HepG2 (cell line): ENCODE measurements at regions not wholly inside any gene's neighbourhood (a gene's known extent, or its start where the extent isn't known, plus 50 kb on each side); places are given as distances from the start of the nearest gene placed in this dataset.
A peak's percentile ranks its signal among the peaks of the same experiment; 100 is the strongest.
"Not testable (repeated sequence)": the region's sequence is repeated elsewhere in the genome, so short reads cannot be mapped to it uniquely, and the experiment has no call there.

Experiments used
- ATAC-seq: fragments of 200-7000 bp; cut with Tn5 transposase; 3 replicates; pipeline ENCODE4 v1.9.1; 2020; ENCODE audit warnings: mild to moderate bottlenecking, moderate library complexity
- BruUV-seq: library from RNA; stranded (reverse); fragments of 400-500 nt; replicated peaks from 2 replicates; lab custom pipeline; 2021; lab: Mats Ljungman, UMichigan
- CTCF ChIA-PET: fragments of 300-600 bp; formaldehyde crosslinking; extraction: SDS; loops from one replicate; lab custom pipeline; 2021; ENCODE audit warnings: low total read pairs, inconsistent platforms, low intra/inter-chr PET ratio; lab: Yijun Ruan, JAX
- POLR2A ChIA-PET: fragments of 350-600 bp; sonication (Branson Sonifier 250); formaldehyde crosslinking; loops from one replicate; lab custom pipeline; 2020; ENCODE audit warnings: antibody characterized with exemption, inconsistent platforms; lab: Yijun Ruan, JAX
- DNase-seq: peaks from one replicate; pipeline ENCODE4 v3.0.0-alpha.2; 2015; ENCODE audit warnings: low spot score
- FAIRE-seq: peaks from 3 replicates; lab custom pipeline; 2011; peaks lifted over from hg19 to GRCh38; lab: Jason Lieb, UNC
- H2AFZ ChIP-seq: one replicate; pipeline ENCODE4 v1.6.1; 2011; ENCODE audit warnings: low read length, inconsistent platforms
- H3K27ac ChIP-seq: fragments of 300-600 bp; 3 replicates; pipeline ENCODE4 v1.8.0; 2011; ENCODE audit warnings: mixed run types, mild to moderate bottlenecking, mixed read lengths, low read length, inconsistent platforms; ENCODE audit not compliant: insufficient read depth; ENCODE audit errors: extremely low read length
- H3K27me3 ChIP-seq, 2 experiments: fragments of 200-600 bp in 1 of 2; 2 replicates in 1 of 2; 3 replicates in 1 of 2; pipeline versions ENCODE4 v1.6.0 to v1.8.0; 2011; ENCODE audit warnings: low read length in 2 of 2, mild to moderate bottlenecking in 2 of 2, moderate library complexity in 2 of 2, inconsistent platforms in 1 of 2; ENCODE audit not compliant: insufficient read depth in 2 of 2, control insufficient read depth in 1 of 2
- H3K36me3 ChIP-seq, 2 experiments: fragments of 200-600 bp in 1 of 2; replicated peaks in 1 of 2; 2 replicates in 1 of 2; 3 replicates in 1 of 2; pipeline versions ENCODE4 v1.5.1 to v1.8.0; 2011; ENCODE audit warnings: low read length in 2 of 2, inconsistent platforms in 1 of 2; ENCODE audit not compliant: insufficient read depth in 2 of 2, control insufficient read depth in 1 of 2
- H3K4me1 ChIP-seq: 2 replicates; pipeline ENCODE4 v1.5.1; 2012; ENCODE audit warnings: low read length, inconsistent platforms; ENCODE audit not compliant: insufficient read depth
- H3K4me2 ChIP-seq: 2 replicates; pipeline ENCODE4 v1.6.0; 2011; ENCODE audit warnings: low read depth, low read length, inconsistent platforms
- H3K4me3 ChIP-seq, 3 experiments: fragments of 200-600 bp in 1 of 3; sonication (generic), shearing (Covaris generic) in 1 of 3; replicated peaks in 1 of 3; 2 replicates each; pipeline ENCODE4 v1.5.1; 2011 to 2016; ENCODE audit warnings: low read length in 3 of 3, inconsistent platforms in 2 of 3, low read depth in 2 of 3, mild to moderate bottlenecking in 2 of 3, control low read depth in 1 of 3, mixed read lengths in 1 of 3; ENCODE audit not compliant: insufficient read depth in 1 of 3
- H3K79me2 ChIP-seq: one replicate; pipeline ENCODE4 v1.6.1; 2011; ENCODE audit warnings: low read length, inconsistent platforms; ENCODE audit not compliant: insufficient read depth
- H3K9ac ChIP-seq: 2 replicates; pipeline ENCODE4 v1.6.0; 2011; ENCODE audit warnings: mild to moderate bottlenecking, low read depth, low read length, inconsistent platforms; ENCODE audit not compliant: insufficient read depth
- H3K9me3 ChIP-seq: 2 replicates; pipeline ENCODE4 v1.5.1; 2012; ENCODE audit warnings: mild to moderate bottlenecking, low read length
- H4K20me1 ChIP-seq: 2 replicates; pipeline ENCODE4 v1.6.0; 2011; ENCODE audit warnings: inconsistent platforms, mild to moderate bottlenecking, low read length, moderate library complexity; ENCODE audit not compliant: insufficient read depth
- CTCF ChIP-seq: sonication (generic); formaldehyde crosslinking; IDR thresholded peaks from 2 replicates; pipeline ENCODE4 v1.5.0; 2020; ENCODE audit warnings: mild to moderate bottlenecking, missing genetic modification reagents, moderate library complexity
- SMC3 ChIP-seq: IDR thresholded peaks from 2 replicates; pipeline ENCODE4 v1.6.1; 2011; ENCODE audit warnings: low read length, improper control_type of control experiment
- STAG1 ChIP-seq: sonication (generic); formaldehyde crosslinking; IDR thresholded peaks from 2 replicates; pipeline ENCODE4 v1.4.0; 2020; ENCODE audit warnings: missing genetic modification reagents
- ZNF362 ChIP-seq: sonication (generic); formaldehyde crosslinking; IDR thresholded peaks from 2 replicates; pipeline ENCODE4 v1.4.0; 2020; ENCODE audit warnings: missing genetic modification reagents, mild to moderate bottlenecking, borderline replicate concordance
- WGBS: methylation state at CpG from one replicate; pipeline ENCODE4 v1.1.6; 2017; ENCODE audit warnings: low lambda C conversion rate; 5-methylcytosine and 5-hydroxymethylcytosine counted together
- in situ Hi-C: cut with HindIII; loops from 2 replicates; pipeline ENCODE4 v1.10.0; 2017; ENCODE audit warnings: low pct_unique_long_range_greater_than_20kb; ENCODE audit not compliant: extremely low pct_ligation_motif_present
- intact Hi-C: fragments of 100-400 bp; cut with micrococcal nuclease; formaldehyde crosslinking; loops from one replicate; pipeline ENCODE4 v1.10.0; 2022; ENCODE audit not compliant: unreplicated experiment
- TF ChIP-seq, protein P1 (sequence below): sonication (generic); formaldehyde crosslinking; IDR thresholded peaks from 2 replicates; pipeline ENCODE4 v1.5.0; 2020; ENCODE audit warnings: missing genetic modification reagents

DNA sequence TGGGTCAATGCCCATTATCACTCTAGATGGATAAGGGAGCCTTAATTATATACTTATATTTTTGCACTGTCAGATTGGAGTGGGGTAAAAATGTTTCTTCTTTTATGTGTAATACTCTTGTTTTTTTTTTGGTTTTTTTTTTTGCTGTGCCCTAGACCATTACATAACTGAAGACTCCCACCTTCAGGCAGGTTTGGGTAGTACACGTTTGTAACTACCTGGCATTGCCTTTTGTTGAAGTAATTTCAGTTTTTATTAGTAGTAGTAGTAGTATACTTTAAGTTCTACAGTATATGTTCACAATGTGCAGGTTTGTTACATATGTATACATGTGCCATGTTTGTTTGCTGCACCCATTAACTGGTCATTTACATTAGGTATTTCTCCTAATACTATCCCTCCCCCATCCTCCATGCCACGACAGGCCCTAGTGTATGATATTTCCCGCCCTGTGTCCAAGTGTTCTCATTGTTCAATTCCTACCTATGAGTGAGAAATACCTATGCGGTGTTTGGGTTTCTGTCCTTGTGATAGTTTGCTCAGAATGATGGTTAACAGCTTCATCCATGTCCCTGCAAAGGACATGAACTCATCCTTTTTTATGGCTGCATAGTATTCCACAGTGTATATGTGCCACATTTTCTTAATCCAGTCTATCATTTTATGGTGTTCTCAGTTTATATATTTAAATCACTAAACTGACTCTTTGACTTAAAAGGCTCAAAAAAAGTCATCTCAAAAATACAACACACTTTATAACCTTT lies 109.2 kb upstream of the FBXO28 start:
- H3K27me3 ChIP-seq, H3K27ac ChIP-seq, H3K9ac ChIP-seq, POLR2A ChIA-PET, H3K4me1 ChIP-seq, BruUV-seq, H2AFZ ChIP-seq, H3K9me3 ChIP-seq, H3K4me2 ChIP-seq: not testable (repeated sequence)
- DNase-seq = peak; percentile 34
- TF ChIP-seq ZNF362 (peak; percentile 71), CTCF (peak; percentile 34; the same call in 1 of the 2 replicates), STAG1 (peak; percentile 34), SMC3 (0 out of 2 replicates have a peak, but pooled peaks have one; percentile 12)
- TF ChIP-seq, protein P1, sequence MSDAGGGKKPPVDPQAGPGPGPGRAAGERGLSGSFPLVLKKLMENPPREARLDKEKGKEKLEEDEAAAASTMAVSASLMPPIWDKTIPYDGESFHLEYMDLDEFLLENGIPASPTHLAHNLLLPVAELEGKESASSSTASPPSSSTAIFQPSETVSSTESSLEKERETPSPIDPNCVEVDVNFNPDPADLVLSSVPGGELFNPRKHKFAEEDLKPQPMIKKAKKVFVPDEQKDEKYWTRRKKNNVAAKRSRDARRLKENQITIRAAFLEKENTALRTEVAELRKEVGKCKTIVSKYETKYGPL (CRISPR knock-in tag) = 0 out of 2 replicates have a peak, but pooled peaks have one; percentile 60
- TF ChIP-seq, all 625 proteins: peak for 5; not testable (repeated sequence) for 620
- CTCF ChIA-PET = interaction anchor here (1.4 kb wide), 1 partner anchor 307 kb away, joined by 4 read pairs; no protein-coding TSS in a partner anchor
- in situ Hi-C loops, H3K79me2 ChIP-seq, H4K20me1 ChIP-seq, ATAC-seq, H3K4me3 ChIP-seq, FAIRE-seq, H3K36me3 ChIP-seq: not testable (repeated sequence)
- 75% methylated on average over 4 of the region's 4 CpGs for WGBS
- intact Hi-C loops = loop anchor here (1.0 kb wide), 1 partner anchor 193 kb away; no protein-coding TSS in a partner anchor

DNA sequence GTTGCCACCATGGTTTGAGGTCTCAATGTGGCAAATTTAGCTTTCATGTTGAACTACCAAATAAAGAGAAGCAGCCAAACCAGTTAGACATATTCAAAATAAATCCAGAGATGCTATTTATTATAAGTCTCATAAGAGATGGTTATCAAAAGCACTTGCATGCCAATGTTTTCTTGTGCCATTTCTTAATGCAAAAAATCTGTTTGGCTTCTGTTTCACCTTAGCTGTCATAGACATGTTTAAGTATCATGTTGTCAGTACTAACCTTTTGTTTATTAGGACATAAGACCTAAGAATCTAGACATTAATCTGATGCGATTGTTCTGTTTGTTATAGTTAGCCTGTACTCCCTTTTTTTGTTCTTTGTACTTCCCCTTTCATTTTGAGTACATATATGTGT lies 110.0 kb upstream of the FBXO28 start:
- H4K20me1 ChIP-seq, H3K9ac ChIP-seq, ATAC-seq, H3K36me3 ChIP-seq, H3K4me2 ChIP-seq, POLR2A ChIA-PET, H3K27ac ChIP-seq, H3K4me1 ChIP-seq, H2AFZ ChIP-seq, H3K9me3 ChIP-seq, FAIRE-seq, in situ Hi-C loops, H3K79me2 ChIP-seq, H3K4me3 ChIP-seq, H3K27me3 ChIP-seq, BruUV-seq, DNase-seq: not testable (repeated sequence)
- CTCF ChIA-PET = interaction anchor here (1.4 kb wide), 1 partner anchor 306 kb away, joined by 4 read pairs; no protein-coding TSS in a partner anchor
- WGBS = 17% methylated on average over 1 of the region's 1 CpG
- intact Hi-C loops = loop anchor here (1.0 kb wide), 1 partner anchor 193 kb away; no protein-coding TSS in a partner anchor

DNA sequence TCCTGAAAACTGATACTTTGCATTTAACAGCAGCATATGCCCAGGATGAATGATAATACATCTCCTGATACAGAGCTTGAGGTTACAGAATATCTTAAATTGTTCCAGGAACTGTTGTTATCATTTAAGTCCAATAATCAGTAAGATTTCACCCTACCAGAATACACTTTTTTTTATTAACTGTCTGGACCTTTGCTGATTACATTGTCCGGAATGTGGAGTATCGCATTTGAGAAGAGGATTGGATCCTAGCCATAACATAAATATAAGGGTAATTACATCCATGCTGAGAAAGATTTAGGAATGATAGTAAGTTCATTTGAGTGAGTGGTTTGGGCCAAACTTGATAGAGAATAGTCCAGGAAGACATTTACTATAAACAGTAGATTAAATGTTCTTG lies 112.2 kb upstream of the FBXO28 start:
- DNase-seq, H2AFZ ChIP-seq, H3K79me2 ChIP-seq, H4K20me1 ChIP-seq, POLR2A ChIA-PET, ATAC-seq, H3K27ac ChIP-seq, FAIRE-seq, H3K9me3 ChIP-seq, H3K4me3 ChIP-seq, H3K27me3 ChIP-seq, H3K9ac ChIP-seq, H3K4me2 ChIP-seq, BruUV-seq, H3K36me3 ChIP-seq, intact Hi-C loops, H3K4me1 ChIP-seq, in situ Hi-C loops, CTCF ChIA-PET: not testable (repeated sequence)
- 98% methylated on average over 2 of the region's 2 CpGs for WGBS
